ENCODE measurements at regions not wholly inside any gene's neighbourhood (a gene's known extent, or its start where the extent isn't known, plus 50 kb on each side); places are given as distances from the start of the nearest gene placed in this dataset.

- no peak for DNase-seq (ENCODE audit: low read depth)
- TF ChIP-seq CTCF (IDR thresholded peaks at IDR 0.05; ENCODE audit: insufficient read depth, low read length): no peak
- H3K4me3 ChIP-seq (ENCODE audit: low read depth, low read length): no peak overlapping the region
Measured at GRCh38 chr20:11838076-11838636, 79.5 kb upstream of the BTBD3 start.

- TF ChIP-seq CTCF (IDR thresholded peaks at IDR 0.05; ENCODE audit: insufficient read depth, low read length): no peak
- DNase-seq (ENCODE audit: low read depth): no peak
- no peak overlapping the region for H3K4me3 ChIP-seq (ENCODE audit: low read depth, low read length)
Measured at GRCh38 chr20:11841972-11842461, 75.7 kb upstream of the BTBD3 start.

- no peak overlapping the region for H3K4me3 ChIP-seq (ENCODE audit: low read depth, low read length)
- DNase-seq (ENCODE audit: low read depth): no peak
- no peak for TF ChIP-seq CTCF (IDR thresholded peaks at IDR 0.05; ENCODE audit: insufficient read depth, low read length)
Measured at GRCh38 chr20:11843289-11843688, 74.4 kb upstream of the BTBD3 start.

GRCh38 chr20:11844691-11845090 lies 73.0 kb upstream of the BTBD3 start:
- DNase-seq (ENCODE audit: low read depth): peak; percentile 89
- TF ChIP-seq CTCF (IDR thresholded peaks at IDR 0.05; ENCODE audit: insufficient read depth, low read length): no peak
- no peak overlapping the region for H3K4me3 ChIP-seq (ENCODE audit: low read depth, low read length)

- no peak overlapping the region for H3K4me3 ChIP-seq (ENCODE audit: low read depth, low read length)
- TF ChIP-seq CTCF (IDR thresholded peaks at IDR 0.05; ENCODE audit: insufficient read depth, low read length): no peak
- peak; percentile 55 for DNase-seq (ENCODE audit: low read depth)
Measured at GRCh38 chr20:11845340-11845739, 72.4 kb upstream of the BTBD3 start.

- no peak for DNase-seq (ENCODE audit: low read depth)
- no peak for TF ChIP-seq CTCF (IDR thresholded peaks at IDR 0.05; ENCODE audit: insufficient read depth, low read length)
- H3K4me3 ChIP-seq (ENCODE audit: low read depth, low read length): no peak overlapping the region
Measured at GRCh38 chr20:11846131-11846530, 71.6 kb upstream of the BTBD3 start.

GRCh38 chr20:11847827-11848226 lies 69.9 kb upstream of the BTBD3 start:
- H3K4me3 ChIP-seq (ENCODE audit: low read depth, low read length): no peak overlapping the region
- DNase-seq (ENCODE audit: low read depth): no peak
- no peak for TF ChIP-seq CTCF (IDR thresholded peaks at IDR 0.05; ENCODE audit: insufficient read depth, low read length)

Measured in fibroblast of the aortic adventitia (primary cell).